Neural progenitor cell (in vitro differentiated cells): ENCODE measurements at regions not wholly inside any gene's neighbourhood (a gene's known extent, or its start where the extent isn't known, plus 50 kb on each side); places are given as distances from the start of the nearest gene placed in this dataset.

ENCODE experiments used
- DNase-seq: peaks from one replicate; pipeline ENCODE4 v3.0.0-alpha.2; 2016; ENCODE audit warnings: low spot score
- H2AFZ ChIP-seq: fragments of 200-600 bp; sonication (generic); replicated peaks from 2 replicates; pipeline ENCODE4 v1.6.1; 2016; ENCODE audit warnings: antibody characterized with exemption
- H3F3A ChIP-seq: fragments of 200-600 bp; sonication (generic); 2 replicates; pipeline ENCODE4 v1.6.1; 2016; ENCODE audit warnings: antibody characterized with exemption, low read depth
- H3K27ac ChIP-seq: fragments of 200-600 bp; sonication (generic); 2 replicates; pipeline ENCODE4 v1.5.1; 2016; ENCODE audit warnings: mild to moderate bottlenecking
- H3K27me3 ChIP-seq: fragments of 200-600 bp; sonication (generic); 2 replicates; pipeline ENCODE4 v1.6.1; 2016; ENCODE audit warnings: mild to moderate bottlenecking, moderate library complexity
- H3K36me3 ChIP-seq: fragments of 200-600 bp; sonication (generic); 2 replicates; pipeline ENCODE4 v1.5.1; 2016
- H3K4me1 ChIP-seq: fragments of 200-600 bp; sonication (generic); 2 replicates; pipeline ENCODE4 v1.6.1; 2016; ENCODE audit warnings: mixed run types
- H3K4me2 ChIP-seq: fragments of 200-600 bp; sonication (generic); 2 replicates; pipeline ENCODE4 v1.6.1; 2016
- H3K4me3 ChIP-seq: fragments of 200-600 bp; sonication (generic); 2 replicates; pipeline ENCODE4 v1.5.1; 2016
- H3K79me2 ChIP-seq: fragments of 200-600 bp; sonication (generic); 2 replicates; pipeline ENCODE4 v1.6.1; 2016; ENCODE audit warnings: low read depth
- H3K9ac ChIP-seq: fragments of 200-600 bp; sonication (generic); 2 replicates; pipeline ENCODE4 v1.6.1; 2016
- H3K9me3 ChIP-seq: fragments of 200-600 bp; sonication (generic); 2 replicates; pipeline ENCODE4 v1.5.1; 2016; ENCODE audit warnings: low read depth
- H4K20me1 ChIP-seq: fragments of 200-600 bp; sonication (generic); 2 replicates; pipeline ENCODE4 v1.6.1; 2016; ENCODE audit warnings: low read depth
- H3K27ac Mint-ChIP-seq: 3 replicates; pipeline ENCODE4 v1.8.0; 2021; ENCODE audit warnings: mixed read lengths
- H3K27me3 Mint-ChIP-seq: 2 replicates; pipeline ENCODE4 v1.8.0; 2022; ENCODE audit warnings: low read depth, mild to moderate bottlenecking, inconsistent platforms, moderate library complexity, mixed read lengths; ENCODE audit not compliant: insufficient read depth
- H3K36me3 Mint-ChIP-seq: 3 replicates; pipeline ENCODE4 v1.8.0; 2021; ENCODE audit warnings: mixed read lengths
- H3K4me1 Mint-ChIP-seq: 3 replicates; pipeline ENCODE4 v1.8.0; 2021; ENCODE audit warnings: mixed read lengths
- H3K4me3 Mint-ChIP-seq: 3 replicates; pipeline ENCODE4 v1.8.0; 2021; ENCODE audit warnings: mild to moderate bottlenecking, moderate library complexity, mixed read lengths
- H3K9me3 Mint-ChIP-seq: 3 replicates; pipeline ENCODE4 v1.8.0; 2020; ENCODE audit warnings: mixed read lengths
- CTCF ChIP-seq: fragments of 200-600 bp; sonication (generic); IDR thresholded peaks from 2 replicates; pipeline ENCODE4 v1.5.1; 2017; ENCODE audit warnings: antibody characterized with exemption, mild to moderate bottlenecking
- EZH2 ChIP-seq: fragments of 200-600 bp; sonication (generic); IDR thresholded peaks from 2 replicates; pipeline ENCODE4 v1.6.1; 2017; ENCODE audit warnings: antibody characterized with exemption, mild to moderate bottlenecking, moderate library complexity
- EZH2phosphoT487 ChIP-seq: fragments of 200-600 bp; sonication (generic); IDR thresholded peaks from 2 replicates; pipeline ENCODE4 v1.6.1; 2017; ENCODE audit warnings: antibody characterized with exemption

GRCh38 chr13:64749301-64749700, 2480.8 kb downstream of the PCDH9 start:
- no peak overlapping the region for H3K27ac ChIP-seq
- no peaks in the 10 kb centered on the region for H4K20me1 ChIP-seq
- H3K27me3 Mint-ChIP-seq = no peaks in the 10 kb centered on the region
- H3K4me1 ChIP-seq = no peaks in the 10 kb centered on the region
- no peaks in the 10 kb centered on the region for H3K36me3 Mint-ChIP-seq
- H3K4me1 Mint-ChIP-seq = no peaks in the 10 kb centered on the region
- H3K27ac Mint-ChIP-seq = no peak overlapping the region
- no peak overlapping the region for H3K4me2 ChIP-seq
- H3K4me3 ChIP-seq = no peak overlapping the region
- H3F3A ChIP-seq = no peaks in the 10 kb centered on the region
- H3K9me3 Mint-ChIP-seq = no peaks in the 10 kb centered on the region
- no peaks in the 10 kb centered on the region for H3K36me3 ChIP-seq
- no peak overlapping the region for H3K4me3 Mint-ChIP-seq
- no peak overlapping the region for H3K9ac ChIP-seq
- no peak for TF ChIP-seq CTCF
- TF ChIP-seq EZH2 = no peak
- no peak for TF ChIP-seq EZH2phosphoT487
- H2AFZ ChIP-seq = no peak overlapping the region
- no peaks in the 10 kb centered on the region for H3K79me2 ChIP-seq
- no peaks in the 10 kb centered on the region for H3K27me3 ChIP-seq
- H3K9me3 ChIP-seq = no peaks in the 10 kb centered on the region
- DNase-seq = no peak

- no peak for DNase-seq
- Histone ChIP-seq H3K4me2 (no peak overlapping the region), H4K20me1 (no peaks in the 10 kb centered on the region), H3K36me3 (no peaks in the 10 kb centered on the region), H3F3A (no peaks in the 10 kb centered on the region), H3K79me2 (no peaks in the 10 kb centered on the region), H3K27ac (no peak overlapping the region), H3K4me1 (no peaks in the 10 kb centered on the region), H3K27me3 (no peaks in the 10 kb centered on the region), H3K9ac (no peak overlapping the region), H2AFZ (no peak overlapping the region), H3K9me3 (no peaks in the 10 kb centered on the region), H3K4me3 (no peak overlapping the region)
- peaks cover 2% of the 10 kb centered on the region for H3K9me3 Mint-ChIP-seq
- TF ChIP-seq EZH2 (no peak), EZH2phosphoT487 (no peak), CTCF (no peak)
- no peaks in the 10 kb centered on the region for H3K4me1 Mint-ChIP-seq
- H3K27me3 Mint-ChIP-seq = no peaks in the 10 kb centered on the region
- H3K4me3 Mint-ChIP-seq = no peak overlapping the region
- H3K36me3 Mint-ChIP-seq = no peaks in the 10 kb centered on the region
- no peak overlapping the region for H3K27ac Mint-ChIP-seq
Measured at GRCh38 chr13:64746845-64747244, 2483.3 kb downstream of the PCDH9 start.

GRCh38 chr13:64740493-64740892, 2489.6 kb downstream of the PCDH9 start:
- no peak overlapping the region for H3K4me3 Mint-ChIP-seq
- H3K4me2 ChIP-seq = no peak overlapping the region
- no peak for DNase-seq
- H3K36me3 Mint-ChIP-seq = peaks cover 2% of the 10 kb centered on the region
- no peak overlapping the region for H3K4me3 ChIP-seq
- H2AFZ ChIP-seq = no peak overlapping the region
- H3K79me2 ChIP-seq = no peaks in the 10 kb centered on the region
- no peaks in the 10 kb centered on the region for H3K27me3 ChIP-seq
- no peaks in the 10 kb centered on the region for H3K36me3 ChIP-seq
- no peaks in the 10 kb centered on the region for H3K27me3 Mint-ChIP-seq
- no peaks in the 10 kb centered on the region for H3K4me1 ChIP-seq
- no peaks in the 10 kb centered on the region for H3F3A ChIP-seq
- no peaks in the 10 kb centered on the region for H3K9me3 ChIP-seq
- H3K9ac ChIP-seq = no peak overlapping the region
- H4K20me1 ChIP-seq = no peaks in the 10 kb centered on the region
- H3K9me3 Mint-ChIP-seq = peaks cover 20% of the 10 kb centered on the region
- H3K27ac ChIP-seq = no peak overlapping the region
- no peak overlapping the region for H3K27ac Mint-ChIP-seq
- TF ChIP-seq CTCF (no peak), EZH2phosphoT487 (no peak), EZH2 (no peak)
- H3K4me1 Mint-ChIP-seq = no peaks in the 10 kb centered on the region

GRCh38 chr13:64725492-64725891, 2504.6 kb downstream of the PCDH9 start:
- no peaks in the 10 kb centered on the region for H3K27me3 Mint-ChIP-seq
- no peak for TF ChIP-seq EZH2phosphoT487
- TF ChIP-seq CTCF = no peak
- no peak for TF ChIP-seq EZH2
- H3K9me3 ChIP-seq = no peaks in the 10 kb centered on the region
- peaks cover 10% of the 10 kb centered on the region for H3K4me1 Mint-ChIP-seq
- H3K79me2 ChIP-seq = no peaks in the 10 kb centered on the region
- peak overlapping the region; percentile 11 for H2AFZ ChIP-seq
- H3K4me3 Mint-ChIP-seq = no peak overlapping the region
- peaks cover 9% of the 10 kb centered on the region for H3K9me3 Mint-ChIP-seq
- no peak for DNase-seq
- no peaks in the 10 kb centered on the region for H3F3A ChIP-seq
- H4K20me1 ChIP-seq = no peaks in the 10 kb centered on the region
- H3K27ac Mint-ChIP-seq = no peak overlapping the region
- no peak overlapping the region for H3K27ac ChIP-seq
- H3K4me2 ChIP-seq = no peak overlapping the region
- H3K9ac ChIP-seq = no peak overlapping the region
- no peaks in the 10 kb centered on the region for H3K4me1 ChIP-seq
- H3K4me3 ChIP-seq = no peak overlapping the region
- H3K27me3 ChIP-seq = no peaks in the 10 kb centered on the region
- H3K36me3 ChIP-seq = no peaks in the 10 kb centered on the region
- H3K36me3 Mint-ChIP-seq = no peaks in the 10 kb centered on the region
